ENCODE measurements at regions not wholly inside any gene's neighbourhood (a gene's known extent, or its start where the extent isn't known, plus 50 kb on each side); places are given as distances from the start of the nearest gene placed in this dataset.

GRCh38 chr13:63305641-63306133 is 1890.0 kb upstream of the PCDH20 start:
- no peak for DNase-seq (ENCODE audit: low spot score)
- TF ChIP-seq CTCF (IDR thresholded peaks at IDR 0.05; ENCODE audit: extremely low read depth, missing control alignments), result no peak

GRCh38 chr13:63304497-63304896 is 1888.8 kb upstream of the PCDH20 start:
- no peak for DNase-seq (ENCODE audit: low spot score)
- TF ChIP-seq CTCF (IDR thresholded peaks at IDR 0.05; ENCODE audit: extremely low read depth, missing control alignments), result no peak

DNA sequence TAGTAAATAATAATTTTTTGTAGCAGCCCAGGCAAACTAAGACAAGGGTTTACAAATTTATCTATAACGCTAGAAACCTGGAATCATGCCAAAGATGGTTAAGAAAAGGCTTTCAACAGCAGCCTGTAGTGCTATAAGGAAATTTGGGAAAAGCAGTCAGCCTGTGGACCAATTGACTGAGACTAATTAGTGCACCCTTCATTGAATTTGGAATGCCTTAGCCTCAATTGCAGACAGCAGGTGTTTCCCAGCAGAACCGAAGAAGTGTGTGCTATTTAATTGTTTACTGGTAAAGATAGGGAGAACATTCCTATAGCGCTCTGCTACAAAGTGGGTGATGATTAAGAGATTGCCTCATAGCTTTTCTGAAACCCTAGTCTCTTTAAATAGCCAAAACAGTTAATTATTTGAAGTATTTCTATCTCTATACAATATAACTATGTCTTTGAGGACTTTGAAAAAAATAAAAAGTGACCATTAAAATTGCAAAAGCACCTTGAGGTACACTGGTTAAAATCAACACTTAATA is 1884.3 kb upstream of the PCDH20 start:
- no peak for TF ChIP-seq CTCF (IDR thresholded peaks at IDR 0.05; ENCODE audit: extremely low read depth, missing control alignments)
- no peak for DNase-seq (ENCODE audit: low spot score)

- TF ChIP-seq CTCF (IDR thresholded peaks at IDR 0.05; ENCODE audit: extremely low read depth, missing control alignments), result no peak
Observed at GRCh38 chr13:63297163-63297562, 1881.5 kb upstream of the PCDH20 start.

GRCh38 chr13:63291701-63292100 is 1876.1 kb upstream of the PCDH20 start:
- no peak for DNase-seq (ENCODE audit: low spot score)
- TF ChIP-seq CTCF (IDR thresholded peaks at IDR 0.05; ENCODE audit: extremely low read depth, missing control alignments), result no peak

More at GRCh38 chr13:63297163-63297562, 1881.5 kb upstream of the PCDH20 start:
- DNase-seq (ENCODE audit: low spot score), result no peak

DNA sequence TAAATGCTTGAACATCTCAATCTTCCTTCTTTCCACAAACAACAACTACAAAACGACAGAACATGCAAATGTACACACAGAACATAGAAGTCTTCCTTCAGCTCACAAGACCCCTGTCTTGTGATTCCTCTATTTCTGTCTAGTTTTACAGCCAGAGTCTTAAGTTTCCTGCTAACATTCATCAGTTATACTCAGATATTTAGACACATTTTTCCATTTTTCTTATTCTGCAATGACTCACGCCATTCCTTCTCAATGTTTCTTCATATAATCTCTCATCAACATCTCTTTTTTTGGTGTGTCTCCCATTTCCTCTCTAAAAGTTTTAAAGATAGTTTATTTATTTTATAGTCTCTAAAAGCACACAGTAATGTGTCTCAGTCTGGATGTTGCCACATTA is 1872.9 kb upstream of the PCDH20 start:
- DNase-seq (ENCODE audit: low spot score), result no peak
- TF ChIP-seq CTCF (IDR thresholded peaks at IDR 0.05; ENCODE audit: extremely low read depth, missing control alignments), result no peak

- no peak for DNase-seq (ENCODE audit: low spot score)
- no peak for TF ChIP-seq CTCF (IDR thresholded peaks at IDR 0.05; ENCODE audit: extremely low read depth, missing control alignments)
Observed at GRCh38 chr13:63287926-63288325, 1872.3 kb upstream of the PCDH20 start.
